ENCODE measurements at regions not wholly inside any gene's neighbourhood (a gene's known extent, or its start where the extent isn't known, plus 50 kb on each side); places are given as distances from the start of the nearest gene placed in this dataset.

DNA sequence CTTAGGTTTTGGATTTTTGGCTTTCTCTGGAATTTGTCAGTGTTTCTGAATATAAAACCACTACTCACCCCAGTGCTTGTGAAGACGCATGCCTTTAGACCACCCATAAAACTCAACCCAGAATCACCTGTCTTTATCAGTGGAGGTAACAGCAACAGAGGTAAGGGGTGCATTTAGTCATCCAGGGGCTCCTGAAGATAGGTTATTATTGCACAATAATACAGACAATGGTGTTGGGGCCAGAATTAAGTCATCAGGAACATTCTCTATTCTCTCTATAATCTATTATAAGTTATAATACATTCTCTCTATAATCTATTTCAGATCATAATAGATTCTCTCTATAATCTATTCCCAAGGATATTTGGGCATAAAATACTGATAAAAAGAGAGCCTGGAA lies 100.2 kb upstream of the KCNQ5 start:
- 0 out of 2 replicates have a peak, but pooled peaks cover 2% of the 10 kb centered on the region for H3K4me1 ChIP-seq (ENCODE audit: control insufficient read depth, insufficient read depth, low read length)
- H3K4me2 ChIP-seq (ENCODE audit: low read depth, low read length) = no peak overlapping the region
- H3K4me3 ChIP-seq (ENCODE audit: insufficient read depth, low read depth, low read length) = no peak overlapping the region
- H2BK15ac ChIP-seq (ENCODE audit: low read depth, low read length) = no peak overlapping the region
- ChIA-PET POLR2A (ENCODE audit: unreplicated experiment) (no interaction called here), CTCF (no interaction called here)
- H3K79me1 ChIP-seq (ENCODE audit: low read depth in 1 of 2, low read length in 2 of 2) = no peaks in the 10 kb centered on the region
- no peaks in the 10 kb centered on the region for H4K20me1 ChIP-seq (ENCODE audit: insufficient read depth, low read length)
- no CpG with 5 or more reads among the region's 1 CpG for WGBS, 2 experiments (ENCODE audit: extremely low coverage in 2 of 2, insufficient read length in 1 of 2)
- H3K18ac ChIP-seq (ENCODE audit: low read depth, low read length) = no peak overlapping the region
- H3K23ac ChIP-seq (ENCODE audit: low read depth, low read length) = no peak overlapping the region
- intact Hi-C loops (cut with micrococcal nuclease) (no loop called here), in situ Hi-C loops (cut with MboI; ENCODE audit: low sequenced_read_pairs) (no loop called here), dilution Hi-C loops (cut with HindIII; ENCODE audit: low sequenced_read_pairs, unreplicated experiment) (no loop called here)
- no peak overlapping the region for H4K8ac ChIP-seq (ENCODE audit: low read depth in 2 of 2, low read length in 2 of 2)
- no peak overlapping the region for H4K91ac ChIP-seq (ENCODE audit: insufficient read depth, low read depth, low read length)
- H4K5ac ChIP-seq (ENCODE audit: low read depth, low read length) = no peak overlapping the region
- peak; percentile 79 for TF ChIP-seq CEBPB (IDR thresholded peaks at IDR 0.05; ENCODE audit: low read depth, low read length)
- no peak for TF ChIP-seq RCOR1 (IDR thresholded peaks at IDR 0.05; ENCODE audit: insufficient replicate concordance, low read length)
- H3K27ac ChIP-seq (ENCODE audit: insufficient read depth, low read length) = no peak overlapping the region
- no peak overlapping the region for H3K56ac ChIP-seq (ENCODE audit: extremely low read depth, insufficient read depth, low read length)
- no peak overlapping the region for H2AK9ac ChIP-seq (replicated peaks; ENCODE audit: low read depth, low read length, poor library complexity)
- ATAC-seq (ENCODE audit: low read depth) = no peak
- H3K4ac ChIP-seq (ENCODE audit: low read depth, low read length) = no peak overlapping the region
- H2AFZ ChIP-seq (replicated peaks; ENCODE audit: low read length, poor library complexity) = no peak overlapping the region
- H3K9me1 ChIP-seq (ENCODE audit: insufficient read depth, low read length) = no peaks in the 10 kb centered on the region
- no peak overlapping the region for H2BK5ac ChIP-seq (ENCODE audit: low read depth, low read length, poor library complexity, severe bottlenecking)
- no peak overlapping the region for H3K14ac ChIP-seq (replicated peaks; ENCODE audit: low read depth, low read length)
- H2BK20ac ChIP-seq (ENCODE audit: low read depth, low read length) = no peak overlapping the region
- H3K9ac ChIP-seq (ENCODE audit: low read depth, low read length) = no peak overlapping the region
- H3K27me3 ChIP-seq (ENCODE audit: control insufficient read depth, insufficient read depth, low read length) = no peaks in the 10 kb centered on the region
- no peak overlapping the region for H2BK120ac ChIP-seq (ENCODE audit: low read depth, low read length)
- no peaks in the 10 kb centered on the region for H3K36me3 ChIP-seq (ENCODE audit: control insufficient read depth, insufficient read depth, low read length)
- H3K9me3 ChIP-seq (ENCODE audit: control insufficient read depth, insufficient read depth, low read length) = no peaks in the 10 kb centered on the region
- H2AK5ac ChIP-seq (ENCODE audit: low read depth, low read length) = no peak overlapping the region
- DNase-seq = no peak
- no TSS peak for BruUV-seq (replicated peaks)
